ENCODE measurements at regions not wholly inside any gene's neighbourhood (a gene's known extent, or its start where the extent isn't known, plus 50 kb on each side); places are given as distances from the start of the nearest gene placed in this dataset.

DNA sequence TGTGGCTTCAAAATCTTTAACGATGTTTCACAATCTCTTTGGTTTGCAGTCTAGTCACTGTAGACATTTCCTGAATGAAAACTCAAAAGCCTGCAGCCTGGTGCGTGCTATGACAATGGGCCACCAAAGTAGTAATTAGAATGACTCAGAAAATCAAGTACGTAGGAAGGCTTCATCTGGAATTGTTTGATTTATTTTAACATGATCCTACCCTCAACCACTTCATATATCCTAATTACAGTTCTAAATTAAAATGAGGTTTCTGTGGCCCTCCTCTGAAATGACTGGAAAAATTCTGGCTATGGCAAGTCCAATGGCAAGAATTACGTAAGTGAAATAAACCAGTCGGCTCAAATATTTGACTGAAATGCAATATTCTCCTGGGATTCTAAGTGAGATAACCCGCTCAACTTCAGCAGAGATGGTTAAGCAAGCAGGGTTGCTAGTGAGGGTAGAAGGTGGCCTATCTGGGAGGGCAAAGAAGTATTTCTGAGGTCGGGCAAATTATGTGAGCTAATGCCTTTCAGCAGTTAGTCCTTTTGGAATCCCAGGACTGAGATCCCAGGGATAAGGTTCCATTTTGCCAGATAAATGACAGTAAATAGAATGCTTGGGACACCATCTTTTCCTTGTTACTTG lies 145.6 kb upstream of the MYOCD start:
- no peak for DNase-seq (ENCODE audit: low read depth in 4 of 4, low spot score in 3 of 4)

DNA sequence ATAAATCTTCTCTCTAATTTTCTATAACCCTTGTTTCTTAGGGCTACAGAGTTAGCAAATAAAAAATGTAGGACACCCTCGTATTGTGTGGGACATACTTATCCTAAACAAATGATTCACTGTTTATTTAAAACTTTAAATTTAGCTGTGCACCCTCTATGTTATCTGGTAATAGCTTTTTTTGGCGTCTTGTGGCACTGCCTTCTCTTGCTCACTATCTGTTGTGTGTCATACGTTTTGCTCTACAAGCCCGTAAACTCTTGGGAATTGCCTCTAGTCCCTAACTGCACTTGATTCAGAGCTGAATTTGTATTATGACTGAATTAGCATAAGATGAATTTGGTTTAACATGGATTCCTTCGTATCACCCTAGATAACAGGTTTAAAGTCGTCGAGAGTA lies 144.3 kb upstream of the MYOCD start:
- DNase-seq (ENCODE audit: low read depth in 4 of 4, low spot score in 3 of 4): no peak

DNA sequence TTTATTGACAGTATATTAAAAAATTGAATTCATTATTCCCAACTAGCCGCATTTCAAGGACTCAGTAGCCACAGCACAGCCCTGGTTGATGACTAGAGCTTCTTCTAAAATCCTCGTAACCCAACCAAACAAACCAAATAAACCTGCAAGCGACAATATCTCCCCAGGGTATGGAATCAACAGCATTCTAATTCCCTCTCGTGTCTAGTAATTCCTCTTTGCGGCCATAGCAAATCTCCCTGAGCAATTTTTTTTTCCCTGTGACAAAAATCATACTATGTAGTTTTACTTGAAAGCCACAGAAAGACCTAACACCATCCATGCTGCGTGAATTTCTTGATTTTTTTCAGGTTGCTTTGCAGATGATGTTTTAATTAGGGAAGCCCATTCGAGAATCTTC lies 143.4 kb upstream of the MYOCD start:
- DNase-seq (ENCODE audit: low read depth in 4 of 4, low spot score in 3 of 4): no peak

DNA sequence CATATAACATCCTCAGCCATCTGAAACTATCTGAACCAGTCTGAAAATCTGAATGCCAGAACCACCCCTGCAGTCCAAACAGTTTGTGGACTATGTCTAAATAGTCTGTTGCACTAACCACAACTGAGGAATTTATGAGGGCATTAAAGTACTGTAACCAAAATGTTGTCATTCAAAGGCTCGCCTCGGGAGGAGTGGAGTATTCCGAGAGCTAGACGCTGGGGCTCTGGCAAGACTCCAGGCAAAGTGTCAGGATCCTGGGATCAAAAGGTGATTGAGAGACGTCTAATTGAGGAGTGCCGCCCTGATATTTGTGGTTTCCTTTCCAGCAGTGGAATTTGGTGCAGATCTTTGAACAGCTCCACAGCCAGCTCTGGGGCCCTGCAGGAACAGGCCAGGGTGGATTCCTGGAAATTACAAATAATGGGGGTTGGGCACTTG lies 142.9 kb upstream of the MYOCD start:
- peak in 3 of 4 donors; percentile 6 to 20 (median 11) for DNase-seq (ENCODE audit: low read depth in 4 of 4, low spot score in 3 of 4)

DNA sequence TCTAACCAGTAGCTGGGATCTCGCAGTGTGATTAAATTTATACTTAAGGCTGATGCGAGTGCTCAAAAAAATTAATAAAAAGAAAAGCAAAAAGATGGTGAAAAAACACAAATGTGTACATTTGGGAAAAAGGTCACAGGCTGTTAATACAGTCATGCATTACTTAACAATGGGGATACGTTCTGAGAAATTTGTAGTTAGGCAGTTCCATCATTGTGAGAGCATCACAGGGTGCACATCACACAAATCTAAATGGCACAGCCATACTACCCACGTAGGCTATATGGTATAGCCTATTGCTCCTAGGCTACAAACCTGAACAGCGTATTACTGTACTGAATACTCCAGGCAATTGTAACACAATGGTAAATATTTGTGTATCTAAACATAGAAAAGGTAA lies 142.4 kb upstream of the MYOCD start:
- DNase-seq (ENCODE audit: low read depth in 4 of 4, low spot score in 3 of 4): no peak

DNA sequence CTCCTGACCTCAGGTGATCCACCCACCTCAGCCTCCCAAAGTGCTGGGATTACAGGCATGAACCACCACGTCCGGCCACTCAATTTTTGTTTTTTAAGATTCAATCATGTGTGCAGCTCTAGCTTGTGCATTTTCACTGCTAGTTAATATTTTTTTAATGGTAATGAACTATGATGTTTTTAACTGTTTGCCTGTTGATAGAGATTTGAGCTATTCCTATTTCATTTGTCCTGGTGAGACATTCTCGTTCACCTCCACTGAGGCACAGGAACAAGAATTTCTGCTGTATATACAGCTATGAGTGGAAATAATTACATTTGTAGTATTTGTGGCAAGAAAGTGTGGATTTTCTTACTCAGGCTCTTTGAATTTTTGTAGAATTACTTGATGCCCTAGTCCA lies 137.7 kb upstream of the MYOCD start:
- DNase-seq (ENCODE audit: low read depth in 4 of 4, low spot score in 3 of 4): no peak

DNA sequence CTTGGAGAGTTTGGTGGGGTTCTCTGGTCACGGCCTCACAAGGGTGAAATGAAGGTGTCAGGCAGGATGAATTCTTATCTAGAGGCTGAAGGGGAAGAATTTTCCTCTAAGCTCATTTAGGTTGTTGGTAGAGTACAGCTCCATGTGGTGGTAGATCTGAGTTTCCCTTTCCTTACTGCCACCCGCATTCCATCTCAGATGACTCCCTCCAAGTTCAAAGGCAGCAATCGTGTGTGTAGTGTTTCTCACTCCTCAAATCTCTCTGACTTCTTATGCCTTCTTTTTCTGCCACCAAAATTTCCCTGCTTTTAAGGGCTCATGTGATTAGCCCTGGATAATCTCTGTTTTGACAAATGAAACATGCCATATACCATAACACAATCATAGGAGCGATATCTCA lies 135.5 kb upstream of the MYOCD start:
- no peak for DNase-seq (ENCODE audit: low read depth in 4 of 4, low spot score in 3 of 4)

DNA sequence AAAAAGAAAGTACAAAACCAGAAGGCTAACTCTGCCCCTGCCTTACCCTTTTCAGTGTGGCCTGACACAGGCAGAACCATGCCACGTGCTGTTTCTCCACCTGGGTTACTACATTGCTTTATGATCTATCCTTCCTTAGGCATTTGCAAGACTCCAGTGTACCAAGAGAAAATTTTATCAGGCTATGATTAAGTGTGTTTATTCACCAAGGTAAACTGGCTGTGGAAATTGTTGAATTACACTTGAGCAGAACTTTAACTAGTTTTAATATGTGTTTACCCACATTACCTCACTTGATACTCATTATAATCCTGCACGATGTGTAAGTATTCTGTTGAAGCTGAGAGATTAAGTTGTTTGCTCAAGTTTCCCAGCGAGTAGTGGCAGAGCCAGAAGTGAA lies 129.7 kb upstream of the MYOCD start:
- no peak for DNase-seq (ENCODE audit: low read depth in 4 of 4, low spot score in 3 of 4)

DNA sequence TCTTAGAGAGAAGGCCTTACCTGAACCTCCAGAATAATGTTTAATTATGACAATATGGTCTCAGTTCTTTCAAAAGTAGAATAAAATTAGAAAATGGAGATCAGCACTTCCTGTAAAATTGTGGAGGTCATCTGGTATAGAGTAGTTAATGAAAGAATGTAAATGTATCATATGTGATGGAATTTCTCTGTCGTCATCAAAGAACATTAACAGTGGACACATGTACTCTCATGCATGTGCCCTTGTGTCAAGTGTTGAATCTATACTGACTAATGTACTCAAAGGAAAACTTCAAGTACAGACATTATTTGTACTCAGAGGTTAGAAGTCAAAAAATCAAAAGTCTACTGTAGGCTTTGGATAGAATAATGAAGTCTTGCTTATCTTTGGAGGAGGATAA lies 129.2 kb upstream of the MYOCD start:
- no peak for DNase-seq (ENCODE audit: low read depth in 4 of 4, low spot score in 3 of 4)

DNA sequence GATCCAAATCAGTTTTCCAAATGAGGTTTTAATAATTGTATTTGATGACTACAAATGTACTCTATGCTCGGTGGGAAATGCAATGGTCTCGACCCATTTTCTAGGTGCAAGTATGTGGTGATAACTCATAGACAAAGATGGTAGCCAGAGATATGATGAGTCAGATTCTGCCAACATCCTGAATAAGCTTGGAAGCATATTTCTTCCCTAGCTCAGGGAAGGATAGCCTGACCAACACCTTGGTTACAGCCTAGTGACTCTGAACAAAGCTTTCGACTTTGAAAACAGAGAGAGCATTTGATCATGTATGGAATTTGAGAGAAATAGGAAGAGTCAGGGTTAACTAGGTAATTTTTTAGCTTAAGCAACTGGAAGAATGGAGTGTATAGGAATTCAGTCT lies 128.3 kb upstream of the MYOCD start:
- DNase-seq (ENCODE audit: low read depth in 4 of 4, low spot score in 3 of 4): no peak

DNA sequence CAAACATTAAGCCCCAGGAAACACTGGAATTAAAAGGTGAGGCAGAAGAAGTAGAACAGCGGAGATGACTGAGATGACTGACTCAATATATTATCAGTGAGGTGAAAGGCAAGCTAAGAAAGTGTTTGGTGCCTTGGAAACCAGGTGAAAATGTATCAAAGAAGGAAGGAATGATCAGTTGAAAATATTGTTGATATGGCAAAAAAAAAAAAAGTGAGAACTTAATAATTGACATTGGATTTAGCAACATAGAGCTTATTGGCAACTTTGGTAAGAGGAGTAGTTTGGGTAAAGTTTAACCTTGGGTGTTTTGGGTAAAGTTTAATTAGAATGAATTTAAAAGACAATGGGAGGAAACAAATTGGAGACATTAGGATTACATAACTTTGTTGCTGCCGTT lies 127.7 kb upstream of the MYOCD start:
- no peak for DNase-seq (ENCODE audit: low read depth in 4 of 4, low spot score in 3 of 4)

DNA sequence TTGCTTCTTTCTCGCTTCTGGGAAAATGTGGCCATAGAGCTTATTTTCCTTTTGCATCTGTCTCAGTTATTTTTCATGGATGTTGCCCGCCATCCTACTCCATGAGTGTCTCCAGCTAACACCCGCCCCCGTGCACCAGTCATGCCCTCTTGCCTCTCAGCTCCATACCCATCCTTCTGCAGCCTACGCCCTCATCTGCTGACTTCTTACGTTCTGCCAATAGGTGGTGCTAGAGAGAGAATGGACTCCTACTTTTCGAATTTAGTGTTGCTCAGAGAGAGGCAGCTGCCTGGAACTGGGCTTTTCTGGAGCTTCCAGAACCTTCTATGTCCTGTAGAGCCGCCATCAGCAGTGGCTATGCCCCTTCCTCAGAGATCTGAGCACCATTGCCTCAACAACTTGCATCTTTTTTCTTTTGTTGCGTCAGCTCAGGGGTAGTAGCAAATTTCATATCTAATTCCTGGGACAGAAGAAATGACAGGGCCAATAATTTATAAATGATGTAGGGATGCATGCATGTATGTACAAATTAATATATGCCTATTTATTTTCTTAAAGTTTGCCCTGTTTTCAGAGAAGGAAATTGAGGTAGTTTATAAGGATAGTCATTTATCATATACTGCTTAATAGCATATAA lies 119.7 kb upstream of the MYOCD start:
- DNase-seq (ENCODE audit: low read depth in 4 of 4, low spot score in 3 of 4): no peak

DNA sequence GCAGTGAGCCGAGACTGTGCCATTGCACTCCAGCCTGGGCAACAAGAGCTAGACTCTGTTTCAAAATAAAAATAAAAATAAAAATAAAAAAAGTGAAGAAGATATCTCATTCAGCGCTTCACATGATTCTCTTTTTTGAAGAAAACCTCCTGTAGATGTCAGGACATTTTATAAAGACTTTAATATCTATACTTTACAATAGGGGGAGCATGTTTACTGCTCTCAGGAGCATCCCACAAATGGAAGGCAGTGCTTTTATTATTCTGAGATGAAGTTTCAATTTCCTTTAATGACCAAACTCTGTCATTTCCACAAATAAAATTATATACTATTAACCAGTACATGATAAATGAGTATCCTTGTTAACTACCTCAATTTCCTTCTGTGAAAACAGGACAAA lies 118.7 kb upstream of the MYOCD start:
- no peak for DNase-seq (ENCODE audit: low read depth in 4 of 4, low spot score in 3 of 4)

DNA sequence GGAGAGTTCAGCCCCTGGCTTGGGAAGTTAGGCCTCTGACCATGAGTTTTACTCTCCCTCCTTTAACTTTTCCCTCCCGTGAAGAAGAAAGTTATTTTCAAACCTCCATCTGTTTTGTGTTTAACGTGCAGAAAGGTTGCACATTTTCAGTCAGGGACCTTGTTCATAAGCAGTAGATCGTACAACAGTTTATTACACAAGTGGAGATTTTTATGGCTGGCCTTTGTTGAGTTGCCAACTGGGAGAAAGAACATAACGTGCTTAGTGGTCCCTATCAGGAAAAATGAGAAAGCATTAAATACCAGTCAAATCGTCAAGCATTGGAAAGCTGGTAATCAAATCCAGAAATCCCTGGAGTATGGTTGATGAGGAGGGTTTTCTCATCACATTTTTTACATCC lies 117.9 kb upstream of the MYOCD start:
- no peak for DNase-seq (ENCODE audit: low read depth in 4 of 4, low spot score in 3 of 4)

DNA sequence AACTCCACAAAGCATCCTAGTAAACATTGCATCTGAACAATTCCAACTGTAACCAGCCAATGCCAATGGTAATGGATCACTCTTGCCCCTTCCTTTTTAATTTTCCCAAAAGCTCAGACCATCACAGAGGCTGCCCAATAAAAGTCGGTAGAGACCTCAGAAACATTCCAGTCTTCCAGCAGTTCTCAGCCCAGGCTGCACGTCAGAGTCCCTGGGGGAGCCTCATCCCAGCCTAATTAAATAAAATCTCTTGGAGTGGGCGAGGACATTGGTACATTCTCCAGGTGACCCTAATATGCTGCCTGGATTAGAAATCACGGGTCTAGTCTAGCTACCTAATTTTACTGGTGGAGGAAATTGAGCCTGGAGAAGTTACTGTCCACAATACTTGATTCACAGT lies 117.1 kb upstream of the MYOCD start:
- no peak for DNase-seq (ENCODE audit: low read depth in 4 of 4, low spot score in 3 of 4)

DNA sequence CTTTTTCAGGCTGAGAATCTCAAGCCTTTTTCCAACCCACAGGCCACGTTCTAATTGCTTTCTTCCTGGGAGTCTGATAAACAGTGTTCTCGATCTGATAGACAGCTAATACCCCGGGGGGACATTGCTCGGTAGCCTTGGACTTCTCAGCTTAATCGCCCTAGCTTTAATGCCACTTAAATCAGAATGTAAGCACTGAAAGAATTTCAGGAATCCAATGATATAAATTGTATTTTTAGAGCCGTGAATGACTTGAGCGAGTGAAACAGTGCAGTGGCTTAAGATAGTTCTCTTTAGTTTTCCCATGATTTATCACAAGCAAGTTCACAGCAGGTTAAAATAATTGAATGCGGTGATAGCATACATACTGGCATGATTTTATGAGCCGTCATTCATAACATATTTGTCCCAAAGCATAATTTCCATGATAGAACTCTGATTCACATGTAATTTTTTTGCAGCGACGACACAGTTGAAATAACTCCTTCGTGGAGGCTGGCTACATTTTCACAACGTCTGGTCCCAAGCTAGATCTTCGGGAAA lies 116.1 kb upstream of the MYOCD start:
- DNase-seq (ENCODE audit: low read depth in 4 of 4, low spot score in 3 of 4): no peak

DNA sequence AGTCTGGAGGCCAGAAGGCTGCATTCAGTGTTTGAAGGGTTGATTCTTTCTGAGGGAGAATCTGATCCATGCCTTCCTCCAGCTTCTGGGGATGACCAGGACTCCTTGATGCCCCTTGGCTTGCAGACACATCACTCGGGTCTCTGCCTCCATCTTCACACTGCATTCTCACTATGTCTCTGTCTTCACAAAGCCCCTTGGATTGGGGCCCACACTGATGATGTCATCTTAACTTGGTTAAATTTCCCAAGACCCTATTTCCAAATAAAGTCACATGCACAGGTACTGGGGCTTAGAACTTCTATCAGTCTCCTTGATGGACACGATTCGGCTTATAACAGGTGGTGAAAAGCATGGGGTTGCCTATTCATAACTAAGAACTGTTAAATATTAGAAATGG lies 112.1 kb upstream of the MYOCD start:
- DNase-seq (ENCODE audit: low read depth in 4 of 4, low spot score in 3 of 4): no peak

DNA sequence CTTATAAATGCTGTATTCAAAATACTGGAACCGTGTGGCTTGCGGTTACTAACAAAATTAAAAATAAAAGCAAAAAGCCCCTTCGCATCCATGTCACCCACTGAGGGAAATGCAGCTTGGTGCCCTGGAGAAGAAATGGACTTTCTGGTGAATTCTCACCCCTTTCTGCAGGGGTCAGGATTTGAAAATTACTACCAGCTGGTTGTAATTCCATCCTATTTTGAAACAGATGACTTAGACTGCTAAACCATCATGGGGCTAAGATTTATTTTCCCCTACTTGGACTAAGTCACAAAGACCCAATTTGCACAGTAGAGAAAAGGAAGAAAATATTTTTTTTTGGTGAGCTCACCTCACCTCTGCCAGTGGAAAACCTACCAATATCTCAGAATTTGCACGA lies 111.4 kb upstream of the MYOCD start:
- DNase-seq (ENCODE audit: low read depth in 4 of 4, low spot score in 3 of 4): no peak

DNA sequence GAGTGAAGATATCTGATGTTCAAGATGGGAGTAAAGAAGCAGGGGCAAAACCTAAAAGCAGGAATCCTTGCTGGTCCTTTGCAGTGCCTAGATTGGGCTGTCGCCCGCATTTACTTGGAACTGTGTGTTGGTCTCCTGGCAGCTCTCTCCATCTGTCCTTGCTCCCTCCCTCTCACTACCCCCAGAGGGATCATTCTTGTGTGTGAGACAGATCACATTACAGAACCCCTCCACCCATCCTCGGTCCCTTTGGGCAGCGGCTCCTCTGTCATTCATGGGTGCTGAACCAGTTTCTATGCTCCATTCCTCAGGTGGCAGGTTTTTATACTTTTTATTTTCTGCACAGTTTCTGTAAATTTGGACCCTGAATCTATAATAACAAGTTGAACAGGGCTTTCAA lies 99.4 kb upstream of the MYOCD start:
- DNase-seq (ENCODE audit: low read depth in 4 of 4, low spot score in 3 of 4): no peak

DNA sequence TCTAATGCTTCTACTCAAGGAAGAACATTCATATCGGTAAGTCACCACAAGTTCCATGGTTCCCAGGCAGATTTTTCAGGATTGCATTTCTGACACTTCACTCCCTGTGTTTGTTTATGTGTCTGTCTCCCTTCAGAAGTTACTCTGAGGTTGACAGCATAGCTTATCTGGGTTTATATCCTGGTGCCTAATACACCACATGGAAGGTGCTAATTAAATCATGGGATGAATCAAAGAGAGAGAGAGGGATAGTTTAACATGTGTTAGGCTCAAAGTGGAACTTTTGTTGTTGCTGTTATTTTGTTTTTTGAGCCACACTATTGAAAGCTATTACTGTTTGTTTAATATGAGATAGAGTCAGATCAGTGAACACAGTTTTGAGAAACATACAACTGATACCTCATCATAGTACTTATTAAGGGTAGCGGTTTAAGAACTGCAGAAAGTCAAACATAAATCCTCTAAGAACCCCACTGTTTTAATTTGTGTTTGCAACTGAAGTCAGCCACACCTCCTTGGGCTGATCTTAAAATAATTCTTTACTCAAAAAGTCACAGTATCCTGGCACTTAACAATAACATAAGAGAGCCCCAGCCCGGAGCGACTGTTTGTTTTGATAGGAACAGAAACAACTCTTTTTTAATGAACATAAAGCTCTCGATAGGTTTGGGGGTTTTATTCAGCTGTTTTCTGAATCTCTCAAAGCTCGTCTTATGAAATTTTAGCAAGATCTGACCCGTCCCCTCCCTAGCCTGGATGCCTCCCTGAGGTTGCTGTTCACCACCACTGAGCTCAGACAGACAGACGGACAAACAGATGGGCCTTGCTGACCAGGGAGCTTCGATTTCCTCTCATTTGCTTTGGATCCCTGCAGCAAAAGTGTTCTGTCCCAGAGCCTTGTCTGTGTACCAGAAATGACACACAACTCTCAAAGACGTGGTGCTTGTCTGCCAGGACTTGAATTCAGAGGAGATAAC lies 98.3 kb upstream of the MYOCD start:
- no peak for DNase-seq (ENCODE audit: low read depth in 4 of 4, low spot score in 3 of 4)

Data from left renal pelvis (tissue), 4 donors.